Ovary (tissue), 7 donors: ENCODE measurements at regions not wholly inside any gene's neighbourhood (a gene's known extent, or its start where the extent isn't known, plus 50 kb on each side); places are given as distances from the start of the nearest gene placed in this dataset.

Experiments used
- DNase-seq, 5 donors: peaks; one replicate each; pipeline ENCODE4 v3.0.0-alpha.2; 2019 to 2020
- H3K27ac ChIP-seq, 2 donors: fragments of 200-600 bp; one replicate each; pipeline versions ENCODE4 v1.5.1 to v1.8.0; 2019 to 2022
- H3K27me3 ChIP-seq: fragments of 200-600 bp; one replicate; pipeline ENCODE4 v1.8.0; 2022
- H3K36me3 ChIP-seq: fragments of 200-600 bp; sonication (generic); one replicate; pipeline ENCODE4 v1.5.1; 2019
- H3K4me1 ChIP-seq: one replicate; pipeline ENCODE4 v1.8.1; 2013; ENCODE audit warnings: mild to moderate bottlenecking, moderate library complexity; ENCODE audit not compliant: insufficient read depth
- H3K4me3 ChIP-seq: fragments of 200-600 bp; sonication (generic); one replicate; pipeline ENCODE4 v1.5.1; 2017
- H3K9me3 ChIP-seq, 2 donors: fragments of 200-600 bp in 1 of 2; sonication (generic) in 1 of 2; one replicate each; pipeline versions ENCODE4 v1.5.1 to v1.8.1; 2013 to 2019; ENCODE audit warnings: mild to moderate bottlenecking in 1 of 2, moderate library complexity in 1 of 2
- EP300 ChIP-seq: sonication (generic); formaldehyde crosslinking; IDR thresholded peaks from one replicate; pipeline ENCODE4 v1.6.1; 2017; ENCODE audit warnings: antibody characterized with exemption
- POLR2A ChIP-seq: fragments of 450-650 bp; IDR thresholded peaks from one replicate; pipeline ENCODE4 v1.6.1; 2017; ENCODE audit warnings: antibody characterized with exemption, mild to moderate bottlenecking, moderate library complexity
- WGBS, 3 donors: extraction: QIAGEN DNeasy Blood & Tissue Kit in 1 of 3; methylation state at CpG; one replicate each; pipeline versions ENCODE4 v1.1.5 to v1.1.7; 2013 to 2017; 5-methylcytosine and 5-hydroxymethylcytosine counted together
- intact Hi-C, 4 donors: fragments of 100-400 bp; cut with DNase I; formaldehyde crosslinking; loops; one replicate each; pipeline versions ENCODE4 v1.11.0 to v1.15.1; 2022 to 2023
- TF ChIP-seq, protein P1 (sequence below), 3 donors: fragments of 450-650 bp in 2 of 3; fragments of 200-600 bp in 1 of 3; IDR thresholded peaks; one replicate each; pipeline versions ENCODE4 v1.5.1 to v1.8.0; 2016 to 2022; ENCODE audit warnings: antibody characterized with exemption in 3 of 3, mild to moderate bottlenecking in 1 of 3
- donor health status: DM: no; HTN: no; CAD: no; lungs with moderate emphysema.
- donor health status: DM: no; HTN: no; CAD: no.
- donor health status: Bipolar disorder and iron deficiency.
- donor health status: DM: no; HTN: no; CAD: no.
- donor health status: DM: yes; HTN: yes; CAD: no.

DNA sequence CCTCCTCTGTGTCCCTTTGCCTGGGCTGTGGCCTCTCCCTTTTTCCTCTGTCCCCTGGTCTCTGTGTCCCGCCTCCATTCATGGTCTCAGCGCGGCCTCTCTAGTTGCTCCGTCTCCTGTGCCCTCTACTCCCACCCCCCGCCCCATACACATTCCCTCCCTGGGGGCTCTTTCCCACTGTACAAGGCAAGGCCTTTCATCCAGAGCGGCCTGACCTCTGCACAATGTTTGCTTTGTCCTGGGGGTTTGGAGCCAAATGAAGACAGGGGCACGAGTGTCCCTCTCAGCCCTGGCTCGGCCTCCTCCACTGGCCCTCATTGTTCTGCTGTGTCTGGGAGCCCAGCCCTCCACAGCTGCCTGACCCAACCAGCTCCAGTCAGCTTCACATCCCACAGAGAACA, 678.6 kb downstream of the BCL11B start:
- no peak overlapping the region for H3K27ac ChIP-seq
- H3K27me3 ChIP-seq: no peaks in the 10 kb centered on the region
- TF ChIP-seq EP300 (no peak), POLR2A (no peak)
- TF ChIP-seq, protein P1, sequence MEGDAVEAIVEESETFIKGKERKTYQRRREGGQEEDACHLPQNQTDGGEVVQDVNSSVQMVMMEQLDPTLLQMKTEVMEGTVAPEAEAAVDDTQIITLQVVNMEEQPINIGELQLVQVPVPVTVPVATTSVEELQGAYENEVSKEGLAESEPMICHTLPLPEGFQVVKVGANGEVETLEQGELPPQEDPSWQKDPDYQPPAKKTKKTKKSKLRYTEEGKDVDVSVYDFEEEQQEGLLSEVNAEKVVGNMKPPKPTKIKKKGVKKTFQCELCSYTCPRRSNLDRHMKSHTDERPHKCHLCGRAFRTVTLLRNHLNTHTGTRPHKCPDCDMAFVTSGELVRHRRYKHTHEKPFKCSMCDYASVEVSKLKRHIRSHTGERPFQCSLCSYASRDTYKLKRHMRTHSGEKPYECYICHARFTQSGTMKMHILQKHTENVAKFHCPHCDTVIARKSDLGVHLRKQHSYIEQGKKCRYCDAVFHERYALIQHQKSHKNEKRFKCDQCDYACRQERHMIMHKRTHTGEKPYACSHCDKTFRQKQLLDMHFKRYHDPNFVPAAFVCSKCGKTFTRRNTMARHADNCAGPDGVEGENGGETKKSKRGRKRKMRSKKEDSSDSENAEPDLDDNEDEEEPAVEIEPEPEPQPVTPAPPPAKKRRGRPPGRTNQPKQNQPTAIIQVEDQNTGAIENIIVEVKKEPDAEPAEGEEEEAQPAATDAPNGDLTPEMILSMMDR (IDR thresholded peaks at IDR 0.05): no peak
- H3K4me1 ChIP-seq: no peaks in the 10 kb centered on the region
- WGBS, 3 donors: 61 to 70% (median 66%) methylated on average over 8 of the region's 8 CpGs
- no peaks in the 10 kb centered on the region for H3K9me3 ChIP-seq
- intact Hi-C loops: no loop called here
- DNase-seq: no peak
- no peaks in the 10 kb centered on the region for H3K36me3 ChIP-seq
- no peak overlapping the region for H3K4me3 ChIP-seq

DNA sequence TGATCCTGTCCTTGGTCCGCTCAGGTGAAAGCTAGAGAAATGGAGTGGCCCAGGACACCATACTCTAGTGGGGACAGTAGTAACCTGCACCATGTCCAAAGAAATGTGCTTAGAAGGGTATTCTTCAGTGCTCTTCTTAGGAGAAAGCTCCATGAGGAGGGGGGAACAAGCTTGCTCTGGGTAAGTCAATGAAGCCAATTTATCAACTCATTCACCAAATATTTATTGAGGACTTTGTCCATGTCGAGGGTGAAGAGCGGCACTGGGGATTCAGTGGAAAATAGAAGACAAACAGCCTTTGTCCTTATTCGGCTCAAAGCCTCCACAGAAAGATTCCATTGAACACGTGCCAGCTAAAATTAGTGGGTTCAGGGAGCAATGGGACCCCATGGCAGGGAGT, 677.8 kb downstream of the BCL11B start:
- Histone ChIP-seq H3K4me1 (no peaks in the 10 kb centered on the region), H3K4me3 (no peak overlapping the region), H3K27ac (no peak overlapping the region), H3K27me3 (no peaks in the 10 kb centered on the region), H3K36me3 (no peaks in the 10 kb centered on the region), H3K9me3 (no peaks in the 10 kb centered on the region)
- DNase-seq: no peak
- TF ChIP-seq POLR2A (no peak), EP300 (no peak)
- TF ChIP-seq, protein P1 (IDR thresholded peaks at IDR 0.05): no peak
- 80 to 86% (median 81%) methylated on average over 5 of the region's 5 CpGs for WGBS, 3 donors
- intact Hi-C loops: no loop called here

DNA sequence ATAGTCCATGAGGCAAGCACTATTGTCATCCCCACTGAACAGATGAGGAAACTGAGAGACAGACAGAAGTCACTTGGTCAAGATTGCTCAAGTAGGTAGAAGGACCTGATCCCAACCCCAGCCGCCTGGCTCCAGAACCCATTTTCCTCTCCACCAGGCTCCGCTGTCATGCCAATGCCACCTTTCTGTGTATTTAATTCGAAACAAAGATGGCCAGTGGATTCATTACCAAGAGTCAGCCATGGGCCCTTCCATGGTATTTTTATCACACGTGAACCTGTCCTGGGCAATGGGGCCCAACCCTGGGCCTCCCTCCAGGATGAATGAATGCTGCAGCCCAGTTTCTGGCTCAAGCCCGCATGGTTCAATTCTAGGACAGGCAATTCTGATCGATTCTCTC, 673.4 kb downstream of the BCL11B start:
- H3K36me3 ChIP-seq: no peaks in the 10 kb centered on the region
- no peak overlapping the region for H3K27ac ChIP-seq
- intact Hi-C loops: no loop called here
- WGBS, 3 donors: 87 to 97% (median 92%) methylated on average over 6 of the region's 6 CpGs
- H3K4me3 ChIP-seq: no peak overlapping the region
- TF ChIP-seq, protein P1 (IDR thresholded peaks at IDR 0.05): no peak
- TF ChIP-seq EP300: no peak
- no peak for TF ChIP-seq POLR2A
- H3K9me3 ChIP-seq: no peaks in the 10 kb centered on the region
- H3K27me3 ChIP-seq: no peaks in the 10 kb centered on the region
- no peaks in the 10 kb centered on the region for H3K4me1 ChIP-seq
- DNase-seq: no peak

DNA sequence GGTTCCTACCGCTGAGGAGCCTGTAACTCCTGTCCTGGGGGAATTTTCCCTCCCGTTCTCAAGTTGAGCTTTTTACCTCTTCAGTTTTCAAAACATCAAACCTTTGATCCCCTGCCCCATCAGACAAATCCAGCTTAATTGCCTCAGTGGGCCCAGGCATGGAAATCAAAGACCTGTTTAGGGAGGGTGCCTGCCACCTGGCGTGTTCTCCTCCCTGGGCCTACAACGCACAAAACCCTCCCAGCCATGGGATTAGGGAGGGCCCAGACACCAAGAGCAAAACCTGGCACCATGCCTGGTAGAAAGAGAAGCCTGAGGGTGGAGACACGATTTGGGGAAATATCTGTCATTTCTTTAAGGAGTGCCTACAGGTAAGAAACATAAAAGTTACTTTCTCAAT, 672.9 kb downstream of the BCL11B start:
- H3K27ac ChIP-seq: no peak overlapping the region
- H3K4me3 ChIP-seq: no peak overlapping the region
- H3K9me3 ChIP-seq: no peaks in the 10 kb centered on the region
- intact Hi-C loops: no loop called here
- no peaks in the 10 kb centered on the region for H3K36me3 ChIP-seq
- TF ChIP-seq POLR2A (no peak), EP300 (no peak)
- TF ChIP-seq, protein P1 (IDR thresholded peaks at IDR 0.05): no peak
- DNase-seq: no peak
- WGBS, 3 donors: 12 to 40% (median 19%) methylated on average over 5 of the region's 5 CpGs
- no peaks in the 10 kb centered on the region for H3K4me1 ChIP-seq
- H3K27me3 ChIP-seq: no peaks in the 10 kb centered on the region

DNA sequence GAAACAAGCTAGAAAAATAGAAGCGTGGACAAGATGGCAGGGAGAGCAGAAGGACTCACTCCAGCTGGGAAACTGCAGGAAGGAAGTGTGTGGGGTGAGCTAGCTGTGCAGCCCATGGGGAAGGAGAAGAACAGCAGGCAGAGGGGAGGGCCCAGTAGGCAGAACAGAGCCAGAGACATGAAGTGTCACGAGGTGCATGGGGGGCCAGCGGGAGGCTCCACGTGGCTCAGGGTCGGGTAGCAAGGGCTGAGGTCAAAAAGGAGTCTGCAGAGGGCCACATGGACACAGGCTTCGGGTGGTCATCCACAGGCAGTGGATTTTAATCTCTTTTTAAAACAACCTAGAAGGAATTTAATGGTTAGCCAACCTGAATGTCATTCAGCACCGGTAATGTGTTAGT, 669.0 kb downstream of the BCL11B start:
- Histone ChIP-seq H3K27ac (no peak overlapping the region), H3K27me3 (no peaks in the 10 kb centered on the region), H3K4me3 (no peak overlapping the region), H3K9me3 (no peaks in the 10 kb centered on the region), H3K36me3 (no peaks in the 10 kb centered on the region), H3K4me1 (no peaks in the 10 kb centered on the region)
- no peak for TF ChIP-seq EP300
- TF ChIP-seq, protein P1 (IDR thresholded peaks at IDR 0.05): no peak
- no peak for TF ChIP-seq POLR2A
- intact Hi-C loops: no loop called here
- 49 to 63% (median 52%) methylated on average over 7 of the region's 7 CpGs for WGBS, 3 donors
- no peak for DNase-seq
